Mammary epithelial cell (primary cell): ENCODE measurements at regions not wholly inside any gene's neighbourhood (a gene's known extent, or its start where the extent isn't known, plus 50 kb on each side); places are given as distances from the start of the nearest gene placed in this dataset.
"Not testable (repeated sequence)": the region's sequence is repeated elsewhere in the genome, so short reads cannot be mapped to it uniquely, and the experiment has no call there.

ENCODE experiments used
- CTCF ChIP-seq, 2 donors: IDR thresholded peaks in 1 of 2; conservative IDR thresholded peaks in 1 of 2; 2 replicates each; pipeline ENCODE4 v1.5.1; 2011 to 2012; ENCODE audit warnings: inconsistent platforms in 2 of 2, low read length in 2 of 2, mild to moderate bottlenecking in 2 of 2, control low read depth in 1 of 2, low read depth in 1 of 2; ENCODE audit not compliant: insufficient read depth in 1 of 2; ENCODE audit errors: extremely low read depth in 1 of 2
- EZH2 ChIP-seq: IDR thresholded peaks from 2 replicates; pipeline ENCODE4 v1.6.1; 2012; ENCODE audit warnings: low read length, inconsistent platforms, borderline replicate concordance

GRCh38 chr6:76562371-76562770 lies 489.9 kb upstream of the IMPG1 start:
- TF ChIP-seq CTCF (conservative IDR thresholded peaks at IDR 0.05 in 1 of 2, IDR thresholded peaks at IDR 0.05 in 1 of 2; ENCODE audit: extremely low read depth in 1 of 2, insufficient read depth in 1 of 2, low read depth in 1 of 2, low read length in 2 of 2); EZH2: not testable (repeated sequence)
